Tibial nerve (tissue), 4 donors: ENCODE measurements at regions not wholly inside any gene's neighbourhood (a gene's known extent, or its start where the extent isn't known, plus 50 kb on each side); places are given as distances from the start of the nearest gene placed in this dataset.

Experiments
- DNase-seq, 2 donors: peaks; one replicate each; pipeline ENCODE4 v3.0.0-alpha.2; 2019; ENCODE audit warnings: low spot score in 2 of 2
- H3K27ac ChIP-seq, 4 donors: fragments of 200-600 bp; sonication (generic) in 3 of 4; one replicate each; pipeline ENCODE4 v1.5.1; 2017 to 2019; ENCODE audit warnings: mild to moderate bottlenecking in 1 of 4
- H3K27me3 ChIP-seq, 2 donors: fragments of 200-600 bp; sonication (generic) in 1 of 2; one replicate each; pipeline versions ENCODE4 v1.5.1 to v1.6.0; 2017 to 2019
- H3K36me3 ChIP-seq, 3 donors: fragments of 200-600 bp; sonication (generic); one replicate each; pipeline ENCODE4 v1.5.1; 2018 to 2019
- H3K4me1 ChIP-seq, 4 donors: fragments of 200-600 bp; sonication (generic) in 3 of 4; one replicate each; pipeline ENCODE4 v1.5.1; 2017 to 2019
- H3K4me3 ChIP-seq, 4 donors: fragments of 200-600 bp; sonication (generic) in 3 of 4; one replicate each; pipeline ENCODE4 v1.5.1; 2017 to 2019; ENCODE audit warnings: mild to moderate bottlenecking in 1 of 4, moderate library complexity in 1 of 4
- H3K9me3 ChIP-seq, 4 donors: fragments of 200-600 bp; sonication (generic) in 3 of 4; one replicate each; pipeline ENCODE4 v1.5.1; 2017 to 2019
- CTCF ChIP-seq, 5 experiments: fragments of 200-600 bp in 3 of 5; fragments of 450-650 bp in 2 of 5; sonication (generic) in 3 of 5; IDR thresholded peaks; one replicate each; pipeline ENCODE4 v1.5.1; 2016 to 2019; ENCODE audit warnings: antibody characterized with exemption in 5 of 5, mild to moderate bottlenecking in 3 of 5, moderate library complexity in 2 of 5
- EP300 ChIP-seq, 2 donors: sonication (generic); formaldehyde crosslinking; IDR thresholded peaks; one replicate each; pipeline ENCODE4 v1.6.1; 2017; ENCODE audit warnings: antibody characterized with exemption in 2 of 2, mild to moderate bottlenecking in 1 of 2
- POLR2A ChIP-seq, 2 donors: fragments of 450-650 bp; IDR thresholded peaks; one replicate each; pipeline ENCODE4 v1.6.1; 2017; ENCODE audit warnings: antibody characterized with exemption in 2 of 2, mild to moderate bottlenecking in 2 of 2, moderate library complexity in 2 of 2
- WGBS, 2 donors: methylation state at CpG; one replicate each; pipeline ENCODE4 v1.1.5; 2018; 5-methylcytosine and 5-hydroxymethylcytosine counted together

GRCh38 chr1:104852151-104852550, 1102.5 kb downstream of the AMY1C start:
- H3K4me3 ChIP-seq: no peak overlapping the region
- H3K27ac ChIP-seq: no peak overlapping the region
- 81 to 82% methylated on average over 2 of the region's 2 CpGs for WGBS, 2 donors
- no peaks in the 10 kb centered on the region for H3K36me3 ChIP-seq
- no peaks in the 10 kb centered on the region for H3K9me3 ChIP-seq
- no peaks in the 10 kb centered on the region for H3K4me1 ChIP-seq
- no peak for DNase-seq
- TF ChIP-seq EP300 (IDR thresholded peaks at IDR 0.05): no peak
- TF ChIP-seq CTCF (IDR thresholded peaks at IDR 0.05): no peak
- TF ChIP-seq POLR2A (IDR thresholded peaks at IDR 0.05): no peak
- no peaks in the 10 kb centered on the region for H3K27me3 ChIP-seq

- no peaks in the 10 kb centered on the region for H3K27me3 ChIP-seq
- TF ChIP-seq EP300 (IDR thresholded peaks at IDR 0.05) (no peak), CTCF (IDR thresholded peaks at IDR 0.05) (no peak), POLR2A (IDR thresholded peaks at IDR 0.05) (no peak)
- no peaks in the 10 kb centered on the region for H3K4me1 ChIP-seq
- H3K9me3 ChIP-seq: no peaks in the 10 kb centered on the region
- WGBS, 2 donors: 75 to 85% methylated on average over 2 of the region's 2 CpGs
- no peaks in the 10 kb centered on the region for H3K36me3 ChIP-seq
- DNase-seq: no peak
- H3K27ac ChIP-seq: no peak overlapping the region
- H3K4me3 ChIP-seq: no peak overlapping the region
Observed at GRCh38 chr1:104853276-104853675, 1103.6 kb downstream of the AMY1C start.

- TF ChIP-seq CTCF (IDR thresholded peaks at IDR 0.05): no peak
- TF ChIP-seq POLR2A (IDR thresholded peaks at IDR 0.05): no peak
- no peak for TF ChIP-seq EP300 (IDR thresholded peaks at IDR 0.05)
- DNase-seq: no peak
- Histone ChIP-seq H3K4me1 (no peaks in the 10 kb centered on the region), H3K4me3 (no peak overlapping the region), H3K9me3 (no peaks in the 10 kb centered on the region), H3K27ac (no peak overlapping the region), H3K36me3 (no peaks in the 10 kb centered on the region), H3K27me3 (no peaks in the 10 kb centered on the region)
- WGBS, 2 donors: 62 to 71% methylated on average over 2 of the region's 2 CpGs
Observed at GRCh38 chr1:104854529-104854928, 1104.8 kb downstream of the AMY1C start.

GRCh38 chr1:104855550-104855949, 1105.9 kb downstream of the AMY1C start:
- H3K4me3 ChIP-seq: no peak overlapping the region
- H3K36me3 ChIP-seq: no peaks in the 10 kb centered on the region
- no peak for DNase-seq
- H3K27me3 ChIP-seq: no peaks in the 10 kb centered on the region
- TF ChIP-seq POLR2A (IDR thresholded peaks at IDR 0.05): no peak
- TF ChIP-seq EP300 (IDR thresholded peaks at IDR 0.05): no peak
- no peak for TF ChIP-seq CTCF (IDR thresholded peaks at IDR 0.05)
- H3K27ac ChIP-seq: no peak overlapping the region
- H3K9me3 ChIP-seq: no peaks in the 10 kb centered on the region
- H3K4me1 ChIP-seq: no peaks in the 10 kb centered on the region
- 29 to 46% methylated on average over 3 of the region's 3 CpGs for WGBS, 2 donors

GRCh38 chr1:104856091-104856490, 1106.4 kb downstream of the AMY1C start:
- TF ChIP-seq CTCF (IDR thresholded peaks at IDR 0.05): no peak
- Histone ChIP-seq H3K36me3 (no peaks in the 10 kb centered on the region), H3K27ac (no peak overlapping the region), H3K9me3 (no peaks in the 10 kb centered on the region), H3K4me1 (no peaks in the 10 kb centered on the region), H3K4me3 (no peak overlapping the region), H3K27me3 (no peaks in the 10 kb centered on the region)
- no peak for DNase-seq
- 91 to 93% methylated on average over 16 of the region's 16 CpGs for WGBS, 2 donors
